H1 (cell line): ENCODE measurements at regions not wholly inside any gene's neighbourhood (a gene's known extent, or its start where the extent isn't known, plus 50 kb on each side); places are given as distances from the start of the nearest gene placed in this dataset.

Experiments
- CTCF ChIA-PET: fragments of 300-600 bp; sonication (Branson Sonifier 250); formaldehyde crosslinking; loops from one replicate; lab custom pipeline; 2021; ENCODE audit not compliant: partially characterized antibody; lab: Charles Lee
- POLR2A ChIA-PET: fragments of 300-600 bp; sonication (Branson Sonifier 250); formaldehyde crosslinking; loops from one replicate; lab custom pipeline; 2021; ENCODE audit warnings: inconsistent platforms; ENCODE audit not compliant: partially characterized antibody; lab: Charles Lee
- DNase-seq, 2 experiments: peaks; one replicate each; pipeline versions ENCODE4 v3.0.0 to v3.0.0-alpha.2; 2010 to 2022; ENCODE audit warnings: low spot score in 2 of 2, low read depth in 1 of 2, mixed read lengths in 1 of 2
- FAIRE-seq: peaks from 2 replicates; lab custom pipeline; 2011; peaks lifted over from hg19 to GRCh38; lab: Jason Lieb, UNC
- H2AFZ ChIP-seq: 2 replicates; pipeline ENCODE4 v1.8.1; 2012; ENCODE audit warnings: low read length, inconsistent platforms
- H2AK5ac ChIP-seq: 2 replicates; pipeline ENCODE4 v1.6.1; 2013; ENCODE audit warnings: low read depth, low read length
- H2BK120ac ChIP-seq: replicated peaks from 2 replicates; pipeline ENCODE3; 2013; ENCODE audit warnings: low read depth, low read length, inconsistent platforms
- H2BK12ac ChIP-seq: 2 replicates; pipeline ENCODE4 v1.6.1; 2013; ENCODE audit warnings: low read depth, low read length
- H2BK15ac ChIP-seq: 2 replicates; pipeline ENCODE4 v1.6.1; 2013; ENCODE audit warnings: low read length
- H2BK20ac ChIP-seq: 2 replicates; pipeline ENCODE4 v1.6.1; 2013; ENCODE audit warnings: low read length
- H2BK5ac ChIP-seq: 2 replicates; pipeline ENCODE4 v1.6.1; 2013; ENCODE audit warnings: low read depth, low read length
- H3K14ac ChIP-seq: 2 replicates; pipeline ENCODE4 v1.6.1; 2013; ENCODE audit warnings: inconsistent platforms; ENCODE audit not compliant: insufficient read length
- H3K18ac ChIP-seq: 2 replicates; pipeline ENCODE4 v1.6.1; 2013; ENCODE audit warnings: low read length; ENCODE audit errors: extremely low read depth
- H3K23ac ChIP-seq: 2 replicates; pipeline ENCODE4 v1.6.1; 2013; ENCODE audit warnings: inconsistent platforms; ENCODE audit not compliant: insufficient read length
- H3K23me2 ChIP-seq: 2 replicates; pipeline ENCODE4 v1.6.1; 2013; ENCODE audit warnings: low read depth, low read length
- H3K27ac ChIP-seq: 2 replicates; pipeline ENCODE4 v1.6.1; 2011; ENCODE audit warnings: low read depth, low read length, inconsistent platforms
- H3K27me3 ChIP-seq, 4 experiments: replicated peaks in 1 of 4; 1 replicate in 1 of 4; 2 replicates in 3 of 4; pipeline versions ENCODE4 v1.6.1 to v1.8.1; 2011 to 2013; ENCODE audit warnings: low read length in 3 of 4, mild to moderate bottlenecking in 3 of 4, inconsistent platforms in 2 of 4, mixed read lengths in 2 of 4, moderate library complexity in 1 of 4; ENCODE audit not compliant: control insufficient read depth in 3 of 4, insufficient read depth in 3 of 4; ENCODE audit errors: extremely low read depth in 1 of 4
- H3K36me3 ChIP-seq, 4 experiments: 2 replicates each; pipeline versions ENCODE4 v1.6.1 to v1.8.1; 2011 to 2013; ENCODE audit warnings: mild to moderate bottlenecking in 4 of 4, low read length in 3 of 4, moderate library complexity in 2 of 4, control low read depth in 1 of 4, inconsistent platforms in 1 of 4; ENCODE audit not compliant: insufficient read depth in 4 of 4, control insufficient read depth in 2 of 4
- H3K4ac ChIP-seq: replicated peaks from 2 replicates; pipeline ENCODE3; 2013; ENCODE audit warnings: low read length, low read depth, mixed read lengths, inconsistent platforms; ENCODE audit not compliant: insufficient read length
- H3K4me1 ChIP-seq, 4 experiments: replicated peaks in 1 of 4; 1 replicate in 1 of 4; 2 replicates in 3 of 4; pipeline versions ENCODE4 v1.6.1 to v1.8.1; 2011 to 2013; ENCODE audit warnings: low read length in 3 of 4, inconsistent platforms in 2 of 4, mixed read lengths in 1 of 4; ENCODE audit not compliant: insufficient read depth in 4 of 4, control insufficient read depth in 3 of 4
- H3K4me2 ChIP-seq, 2 experiments: 2 replicates each; pipeline versions ENCODE4 v1.6.1 to v1.8.1; 2011 to 2013; ENCODE audit warnings: low read depth in 2 of 2, low read length in 2 of 2, control low read depth in 1 of 2, inconsistent platforms in 1 of 2, mild to moderate bottlenecking in 1 of 2; ENCODE audit not compliant: insufficient read depth in 1 of 2
- H3K4me3 ChIP-seq, 4 experiments: fragments of 200-600, 300-600 bp in 1 of 4; sonication (generic), shearing (Covaris generic), sonication (Bioruptor Twin) in 1 of 4; 2 replicates each; pipeline versions ENCODE4 v1.5.1 to v1.8.1; 2011 to 2016; ENCODE audit warnings: low read length in 4 of 4, low read depth in 3 of 4, control low read depth in 2 of 4, inconsistent platforms in 2 of 4, mild to moderate bottlenecking in 2 of 4, mixed read lengths in 1 of 4, moderate library complexity in 1 of 4; ENCODE audit not compliant: insufficient read depth in 2 of 4; ENCODE audit errors: extremely low read depth in 1 of 4
- H3K56ac ChIP-seq: replicated peaks from 2 replicates; pipeline ENCODE3; 2013; ENCODE audit warnings: low read depth, mild to moderate bottlenecking, mixed read lengths, low read length, inconsistent platforms; ENCODE audit not compliant: insufficient read length
- H3K79me1 ChIP-seq: 2 replicates; pipeline ENCODE4 v1.6.1; 2013; ENCODE audit warnings: low read depth, low read length, control low read depth
- H3K79me2 ChIP-seq, 2 experiments: 2 replicates each; pipeline versions ENCODE4 v1.6.1 to v1.8.1; 2012 to 2013; ENCODE audit warnings: low read length in 2 of 2, mild to moderate bottlenecking in 2 of 2, inconsistent platforms in 1 of 2; ENCODE audit not compliant: insufficient read depth in 2 of 2, control insufficient read depth in 1 of 2
- H3K9ac ChIP-seq, 4 experiments: replicated peaks in 1 of 4; 1 replicate in 1 of 4; 2 replicates in 3 of 4; pipeline versions ENCODE4 v1.6.1 to v1.8.1; 2011 to 2013; ENCODE audit warnings: low read depth in 3 of 4, low read length in 3 of 4, control low read depth in 2 of 4, mild to moderate bottlenecking in 2 of 4, moderate library complexity in 2 of 4, inconsistent platforms in 1 of 4; ENCODE audit errors: extremely low read depth in 1 of 4
- H3K9me3 ChIP-seq, 2 experiments: 2 replicates each; pipeline versions ENCODE4 v1.6.1 to v1.8.1; 2012 to 2013; ENCODE audit warnings: mild to moderate bottlenecking in 2 of 2, moderate library complexity in 2 of 2, control low read depth in 1 of 2, inconsistent platforms in 1 of 2, low read depth in 1 of 2, low read length in 1 of 2, mixed read lengths in 1 of 2; ENCODE audit not compliant: insufficient read depth in 2 of 2
- H4K20me1 ChIP-seq, 2 experiments: replicated peaks in 1 of 2; 2 replicates each; pipeline versions ENCODE3 to v1.8.1; 2011 to 2013; ENCODE audit warnings: inconsistent platforms in 2 of 2, low read length in 2 of 2, mild to moderate bottlenecking in 1 of 2; ENCODE audit not compliant: insufficient read depth in 2 of 2, control insufficient read depth in 1 of 2
- H4K5ac ChIP-seq: 2 replicates; pipeline ENCODE4 v1.6.1; 2013; ENCODE audit warnings: low read length, low read depth, mixed read lengths, inconsistent platforms; ENCODE audit not compliant: insufficient read length
- H4K8ac ChIP-seq: 2 replicates; pipeline ENCODE4 v1.8.0; 2013; ENCODE audit warnings: mild to moderate bottlenecking, moderate library complexity, low read length, inconsistent platforms; ENCODE audit not compliant: insufficient read depth; ENCODE audit errors: extremely low read depth
- H4K91ac ChIP-seq: replicated peaks from 2 replicates; pipeline ENCODE3; 2013; ENCODE audit warnings: low read length, mixed read lengths, inconsistent platforms; ENCODE audit not compliant: insufficient read length
- ATF3 ChIP-seq: IDR thresholded peaks from 2 replicates; pipeline ENCODE4 v1.6.1; 2011; ENCODE audit warnings: low read depth, mild to moderate bottlenecking, low read length; ENCODE audit not compliant: insufficient read depth
- BCL11A ChIP-seq, 2 experiments: IDR thresholded peaks; one replicate each; pipeline ENCODE4 v1.6.1; 2011; ENCODE audit warnings: low read depth in 2 of 2, low read length in 2 of 2, mild to moderate bottlenecking in 2 of 2
- CBX8 ChIP-seq: fragments of 300-800, 300-1000 bp; sonication (generic); IDR thresholded peaks from 2 replicates; pipeline ENCODE4 v1.7.1; 2016; ENCODE audit warnings: low read depth, low read length, borderline replicate concordance
- CHD1 ChIP-seq: IDR thresholded peaks from 2 replicates; pipeline ENCODE4 v1.6.1; 2012; ENCODE audit warnings: low read depth, low read length, improper control_type of control experiment
- POU5F1 ChIP-seq: IDR thresholded peaks from 2 replicates; pipeline ENCODE4 v1.6.1; 2011; ENCODE audit warnings: low read depth, mild to moderate bottlenecking, low read length, moderate library complexity
- WGBS, 2 experiments: shearing (Covaris generic) in 1 of 2; methylation state at CpG; one replicate each; pipeline versions ENCODE4 v1.1.6 to v1.1.7; 2013 to 2015; ENCODE audit warnings: low lambda C conversion rate in 2 of 2, mixed read lengths in 2 of 2, inconsistent platforms in 1 of 2, low coverage in 1 of 2, missing lambda C conversion rate in 1 of 2; ENCODE audit not compliant: insufficient replicate concordance in 2 of 2, insufficient coverage in 1 of 2, insufficient read length in 1 of 2; ENCODE audit errors: extremely low coverage in 1 of 2, missing lambda C conversion rate in 1 of 2; 5-methylcytosine and 5-hydroxymethylcytosine counted together

- Histone ChIP-seq H4K91ac (no peak overlapping the region), H2BK12ac (no peak overlapping the region), H2BK15ac (no peak overlapping the region), H2BK20ac (no peak overlapping the region), H3K36me3 (no peaks in the 10 kb centered on the region), H3K14ac (no peak overlapping the region), H2BK5ac (no peak overlapping the region), H3K4me1 (no peaks in the 10 kb centered on the region), H3K56ac (no peak overlapping the region), H3K23ac (no peak overlapping the region), H4K5ac (no peak overlapping the region), H3K23me2 (peaks cover 4% of the 10 kb centered on the region; the same call in 1 of the 2 replicates), H3K4me3 (no peak overlapping the region), H2AFZ (no peak overlapping the region), H3K9me3 (no peaks in the 10 kb centered on the region), H4K8ac (no peak overlapping the region; the same call in 1 of the 2 replicates), H3K4ac (no peak overlapping the region), H3K18ac (no peak overlapping the region), H3K79me2 (no peaks in the 10 kb centered on the region), H3K79me1 (no peaks in the 10 kb centered on the region), H3K27me3 (no peaks in the 10 kb centered on the region), H3K9ac (no peak overlapping the region), H4K20me1 (no peaks in the 10 kb centered on the region), H3K27ac (no peak overlapping the region), H2BK120ac (no peak overlapping the region), H2AK5ac (no peak overlapping the region), H3K4me2 (no peak overlapping the region)
- no peak for DNase-seq
- POLR2A ChIA-PET = no interaction called here
- CTCF ChIA-PET = interaction anchor here (0.7 to 5.0 kb wide), 10 partner anchors 12 to 401 kb away, joined by 3 to 39 read pairs (median 6); no protein-coding TSS in a partner anchor
- TF ChIP-seq ATF3 = no peak
- no peak for TF ChIP-seq BCL11A (IDR thresholded peaks at IDR 0.05; ENCODE audit: low read depth in 2 of 2, low read length in 2 of 2)
- TF ChIP-seq POU5F1 = no peak
- TF ChIP-seq CHD1 = no peak
- no peak for TF ChIP-seq CBX8
- WGBS, 2 experiments = 84% methylated on average over 3 of the region's 3 CpGs; no CpG with 5 or more reads in 1 of the 2 experiments
- no peak for FAIRE-seq
These were observed 51.6 kb upstream of the MYEOV start for GRCh38 chr11:69242266-69242920.
